H1 (cell line): ENCODE measurements at regions not wholly inside any gene's neighbourhood (a gene's known extent, or its start where the extent isn't known, plus 50 kb on each side); places are given as distances from the start of the nearest gene placed in this dataset.

Experiments used
- CTCF ChIA-PET: fragments of 300-600 bp; sonication (Branson Sonifier 250); formaldehyde crosslinking; loops from one replicate; lab custom pipeline; 2021; ENCODE audit not compliant: partially characterized antibody; lab: Charles Lee
- POLR2A ChIA-PET: fragments of 300-600 bp; sonication (Branson Sonifier 250); formaldehyde crosslinking; loops from one replicate; lab custom pipeline; 2021; ENCODE audit warnings: inconsistent platforms; ENCODE audit not compliant: partially characterized antibody; lab: Charles Lee
- DNase-seq, 2 experiments: peaks; one replicate each; pipeline versions ENCODE4 v3.0.0 to v3.0.0-alpha.2; 2010 to 2022; ENCODE audit warnings: low spot score in 2 of 2, low read depth in 1 of 2, mixed read lengths in 1 of 2
- FAIRE-seq: peaks from 2 replicates; lab custom pipeline; 2011; peaks lifted over from hg19 to GRCh38; lab: Jason Lieb, UNC
- H2AFZ ChIP-seq: 2 replicates; pipeline ENCODE4 v1.8.1; 2012; ENCODE audit warnings: low read length, inconsistent platforms
- H2AK5ac ChIP-seq: 2 replicates; pipeline ENCODE4 v1.6.1; 2013; ENCODE audit warnings: low read depth, low read length
- H2BK120ac ChIP-seq: replicated peaks from 2 replicates; pipeline ENCODE3; 2013; ENCODE audit warnings: low read depth, low read length, inconsistent platforms
- H2BK12ac ChIP-seq: 2 replicates; pipeline ENCODE4 v1.6.1; 2013; ENCODE audit warnings: low read depth, low read length
- H2BK15ac ChIP-seq: 2 replicates; pipeline ENCODE4 v1.6.1; 2013; ENCODE audit warnings: low read length
- H2BK20ac ChIP-seq: 2 replicates; pipeline ENCODE4 v1.6.1; 2013; ENCODE audit warnings: low read length
- H2BK5ac ChIP-seq: 2 replicates; pipeline ENCODE4 v1.6.1; 2013; ENCODE audit warnings: low read depth, low read length
- H3K14ac ChIP-seq: 2 replicates; pipeline ENCODE4 v1.6.1; 2013; ENCODE audit warnings: inconsistent platforms; ENCODE audit not compliant: insufficient read length
- H3K18ac ChIP-seq: 2 replicates; pipeline ENCODE4 v1.6.1; 2013; ENCODE audit warnings: low read length; ENCODE audit errors: extremely low read depth
- H3K23ac ChIP-seq: 2 replicates; pipeline ENCODE4 v1.6.1; 2013; ENCODE audit warnings: inconsistent platforms; ENCODE audit not compliant: insufficient read length
- H3K23me2 ChIP-seq: 2 replicates; pipeline ENCODE4 v1.6.1; 2013; ENCODE audit warnings: low read depth, low read length
- H3K27ac ChIP-seq: 2 replicates; pipeline ENCODE4 v1.6.1; 2011; ENCODE audit warnings: low read depth, low read length, inconsistent platforms
- H3K27me3 ChIP-seq, 4 experiments: replicated peaks in 1 of 4; 1 replicate in 1 of 4; 2 replicates in 3 of 4; pipeline versions ENCODE4 v1.6.1 to v1.8.1; 2011 to 2013; ENCODE audit warnings: low read length in 3 of 4, mild to moderate bottlenecking in 3 of 4, inconsistent platforms in 2 of 4, mixed read lengths in 2 of 4, moderate library complexity in 1 of 4; ENCODE audit not compliant: control insufficient read depth in 3 of 4, insufficient read depth in 3 of 4; ENCODE audit errors: extremely low read depth in 1 of 4
- H3K36me3 ChIP-seq, 4 experiments: 2 replicates each; pipeline versions ENCODE4 v1.6.1 to v1.8.1; 2011 to 2013; ENCODE audit warnings: mild to moderate bottlenecking in 4 of 4, low read length in 3 of 4, moderate library complexity in 2 of 4, control low read depth in 1 of 4, inconsistent platforms in 1 of 4; ENCODE audit not compliant: insufficient read depth in 4 of 4, control insufficient read depth in 2 of 4
- H3K4ac ChIP-seq: replicated peaks from 2 replicates; pipeline ENCODE3; 2013; ENCODE audit warnings: low read length, low read depth, mixed read lengths, inconsistent platforms; ENCODE audit not compliant: insufficient read length
- H3K4me1 ChIP-seq, 4 experiments: replicated peaks in 1 of 4; 1 replicate in 1 of 4; 2 replicates in 3 of 4; pipeline versions ENCODE4 v1.6.1 to v1.8.1; 2011 to 2013; ENCODE audit warnings: low read length in 3 of 4, inconsistent platforms in 2 of 4, mixed read lengths in 1 of 4; ENCODE audit not compliant: insufficient read depth in 4 of 4, control insufficient read depth in 3 of 4
- H3K4me2 ChIP-seq, 2 experiments: 2 replicates each; pipeline versions ENCODE4 v1.6.1 to v1.8.1; 2011 to 2013; ENCODE audit warnings: low read depth in 2 of 2, low read length in 2 of 2, control low read depth in 1 of 2, inconsistent platforms in 1 of 2, mild to moderate bottlenecking in 1 of 2; ENCODE audit not compliant: insufficient read depth in 1 of 2
- H3K4me3 ChIP-seq, 4 experiments: fragments of 200-600, 300-600 bp in 1 of 4; sonication (generic), shearing (Covaris generic), sonication (Bioruptor Twin) in 1 of 4; 2 replicates each; pipeline versions ENCODE4 v1.5.1 to v1.8.1; 2011 to 2016; ENCODE audit warnings: low read length in 4 of 4, low read depth in 3 of 4, control low read depth in 2 of 4, inconsistent platforms in 2 of 4, mild to moderate bottlenecking in 2 of 4, mixed read lengths in 1 of 4, moderate library complexity in 1 of 4; ENCODE audit not compliant: insufficient read depth in 2 of 4; ENCODE audit errors: extremely low read depth in 1 of 4
- H3K56ac ChIP-seq: replicated peaks from 2 replicates; pipeline ENCODE3; 2013; ENCODE audit warnings: low read depth, mild to moderate bottlenecking, mixed read lengths, low read length, inconsistent platforms; ENCODE audit not compliant: insufficient read length
- H3K79me1 ChIP-seq: 2 replicates; pipeline ENCODE4 v1.6.1; 2013; ENCODE audit warnings: low read depth, low read length, control low read depth
- H3K79me2 ChIP-seq, 2 experiments: 2 replicates each; pipeline versions ENCODE4 v1.6.1 to v1.8.1; 2012 to 2013; ENCODE audit warnings: low read length in 2 of 2, mild to moderate bottlenecking in 2 of 2, inconsistent platforms in 1 of 2; ENCODE audit not compliant: insufficient read depth in 2 of 2, control insufficient read depth in 1 of 2
- H3K9ac ChIP-seq, 4 experiments: replicated peaks in 1 of 4; 1 replicate in 1 of 4; 2 replicates in 3 of 4; pipeline versions ENCODE4 v1.6.1 to v1.8.1; 2011 to 2013; ENCODE audit warnings: low read depth in 3 of 4, low read length in 3 of 4, control low read depth in 2 of 4, mild to moderate bottlenecking in 2 of 4, moderate library complexity in 2 of 4, inconsistent platforms in 1 of 4; ENCODE audit errors: extremely low read depth in 1 of 4
- H3K9me3 ChIP-seq, 2 experiments: 2 replicates each; pipeline versions ENCODE4 v1.6.1 to v1.8.1; 2012 to 2013; ENCODE audit warnings: mild to moderate bottlenecking in 2 of 2, moderate library complexity in 2 of 2, control low read depth in 1 of 2, inconsistent platforms in 1 of 2, low read depth in 1 of 2, low read length in 1 of 2, mixed read lengths in 1 of 2; ENCODE audit not compliant: insufficient read depth in 2 of 2
- H4K20me1 ChIP-seq, 2 experiments: replicated peaks in 1 of 2; 2 replicates each; pipeline versions ENCODE3 to v1.8.1; 2011 to 2013; ENCODE audit warnings: inconsistent platforms in 2 of 2, low read length in 2 of 2, mild to moderate bottlenecking in 1 of 2; ENCODE audit not compliant: insufficient read depth in 2 of 2, control insufficient read depth in 1 of 2
- H4K5ac ChIP-seq: 2 replicates; pipeline ENCODE4 v1.6.1; 2013; ENCODE audit warnings: low read length, low read depth, mixed read lengths, inconsistent platforms; ENCODE audit not compliant: insufficient read length
- H4K8ac ChIP-seq: 2 replicates; pipeline ENCODE4 v1.8.0; 2013; ENCODE audit warnings: mild to moderate bottlenecking, moderate library complexity, low read length, inconsistent platforms; ENCODE audit not compliant: insufficient read depth; ENCODE audit errors: extremely low read depth
- H4K91ac ChIP-seq: replicated peaks from 2 replicates; pipeline ENCODE3; 2013; ENCODE audit warnings: low read length, mixed read lengths, inconsistent platforms; ENCODE audit not compliant: insufficient read length
- ASH2L ChIP-seq: fragments of 200-600, 300-600 bp; sonication (generic); IDR thresholded peaks from one replicate; pipeline ENCODE4 v1.7.1; 2017; ENCODE audit warnings: low read length
- BACH1 ChIP-seq: IDR thresholded peaks from 2 replicates; pipeline ENCODE4 v1.6.1; 2012; ENCODE audit warnings: low read length, improper control_type of control experiment
- BRCA1 ChIP-seq: IDR thresholded peaks from 2 replicates; pipeline ENCODE4 v1.6.1; 2012; ENCODE audit warnings: low read depth, low read length, improper control_type of control experiment
- KDM4A ChIP-seq: IDR thresholded peaks from one replicate; pipeline ENCODE4 v1.7.1; 2012; ENCODE audit warnings: low read depth, mild to moderate bottlenecking, moderate library complexity, low read length, inconsistent platforms; ENCODE audit not compliant: severe bottlenecking
- KDM5A ChIP-seq: fragments of 200-600 bp; IDR thresholded peaks from 2 replicates; pipeline ENCODE4 v1.7.1; 2012; ENCODE audit warnings: mild to moderate bottlenecking, low read length, inconsistent platforms, mixed read lengths
- TEAD4 ChIP-seq: IDR thresholded peaks from 2 replicates; pipeline ENCODE4 v1.6.1; 2012; ENCODE audit warnings: low read depth, low read length, inconsistent platforms, mixed read lengths
- WGBS, 2 experiments: shearing (Covaris generic) in 1 of 2; methylation state at CpG; one replicate each; pipeline versions ENCODE4 v1.1.6 to v1.1.7; 2013 to 2015; ENCODE audit warnings: low lambda C conversion rate in 2 of 2, mixed read lengths in 2 of 2, inconsistent platforms in 1 of 2, low coverage in 1 of 2, missing lambda C conversion rate in 1 of 2; ENCODE audit not compliant: insufficient replicate concordance in 2 of 2, insufficient coverage in 1 of 2, insufficient read length in 1 of 2; ENCODE audit errors: extremely low coverage in 1 of 2, missing lambda C conversion rate in 1 of 2; 5-methylcytosine and 5-hydroxymethylcytosine counted together

DNA sequence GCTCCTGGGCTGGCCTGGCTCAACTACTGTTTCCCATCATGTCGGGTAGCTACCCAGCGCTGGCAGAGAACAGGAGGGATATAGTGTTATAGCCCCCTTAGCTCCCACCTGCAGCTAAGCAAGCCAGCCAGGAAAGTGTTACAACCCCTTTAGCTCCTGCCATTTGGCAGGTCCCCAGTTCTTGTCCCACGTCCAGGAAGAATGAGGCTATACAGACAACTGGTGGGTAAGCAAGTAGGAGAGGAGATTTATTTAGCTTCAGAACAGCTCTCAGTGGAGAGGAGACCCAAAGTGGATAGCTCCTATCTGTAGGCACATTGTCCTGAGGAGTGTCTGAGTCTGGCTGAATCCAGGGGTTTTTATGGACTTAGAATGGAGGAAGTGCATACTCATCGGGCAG lies 741.1 kb upstream of the B3GALT2 start:
- Histone ChIP-seq H2AFZ (peak overlapping the region; percentile 36; the same call in 1 of the 2 replicates), H3K9ac (no peak overlapping the region), H3K36me3 (no peaks in the 10 kb centered on the region), H2BK12ac (no peak overlapping the region), H2BK15ac (no peak overlapping the region), H2BK20ac (no peak overlapping the region), H3K79me1 (no peaks in the 10 kb centered on the region), H3K14ac (no peak overlapping the region), H3K23me2 (no peaks in the 10 kb centered on the region), H4K5ac (no peak overlapping the region), H3K56ac (no peak overlapping the region), H4K8ac (no peak overlapping the region), H3K79me2 (no peaks in the 10 kb centered on the region), H3K4me3 (no peak overlapping the region), H4K91ac (no peak overlapping the region), H3K23ac (no peak overlapping the region), H3K4me2 (no peak overlapping the region), H3K9me3 (no peaks in the 10 kb centered on the region), H3K27ac (no peak overlapping the region), H2BK120ac (no peak overlapping the region), H3K4me1 (peaks cover 0 to 11% (median 7%) of the 10 kb centered on the region in 4 experiments), H4K20me1 (no peaks in the 10 kb centered on the region), H2BK5ac (no peak overlapping the region), H3K4ac (no peak overlapping the region), H2AK5ac (no peak overlapping the region), H3K27me3 (no peaks in the 10 kb centered on the region), H3K18ac (no peak overlapping the region)
- TF ChIP-seq KDM4A (no peak), BACH1 (no peak), ASH2L (no peak), KDM5A (no peak), BRCA1 (no peak), TEAD4 (no peak)
- 58% methylated on average over 4 of the region's 4 CpGs; no CpG with 5 or more reads in 1 of the 2 experiments for WGBS, 2 experiments
- no peak for DNase-seq
- ChIA-PET CTCF (interaction anchor here (0.6 to 0.8 kb wide), 2 partner anchors 9 to 108 kb away, joined by 3 read pairs; no protein-coding TSS in a partner anchor), POLR2A (no interaction called here)
- FAIRE-seq, result no peak
